Left renal cortex interstitium (tissue), 4 donors: ENCODE measurements at regions not wholly inside any gene's neighbourhood (a gene's known extent, or its start where the extent isn't known, plus 50 kb on each side); places are given as distances from the start of the nearest gene placed in this dataset.
A peak's percentile ranks its signal among the peaks of the same experiment; 100 is the strongest.

Experiments
- DNase-seq, 4 donors: peaks; one replicate each; pipeline ENCODE4 v3.0.0-alpha.2; 2013; ENCODE audit warnings: low read depth in 4 of 4, low spot score in 2 of 4, missing footprints in 1 of 4

- peak in 1 of 4 donors; percentile 46 for DNase-seq
Measured at GRCh38 chr20:23187751-23188150, 101.6 kb upstream of the CD93 start.

GRCh38 chr20:23186808-23187207 is 100.7 kb upstream of the CD93 start:
- no peak for DNase-seq

DNA sequence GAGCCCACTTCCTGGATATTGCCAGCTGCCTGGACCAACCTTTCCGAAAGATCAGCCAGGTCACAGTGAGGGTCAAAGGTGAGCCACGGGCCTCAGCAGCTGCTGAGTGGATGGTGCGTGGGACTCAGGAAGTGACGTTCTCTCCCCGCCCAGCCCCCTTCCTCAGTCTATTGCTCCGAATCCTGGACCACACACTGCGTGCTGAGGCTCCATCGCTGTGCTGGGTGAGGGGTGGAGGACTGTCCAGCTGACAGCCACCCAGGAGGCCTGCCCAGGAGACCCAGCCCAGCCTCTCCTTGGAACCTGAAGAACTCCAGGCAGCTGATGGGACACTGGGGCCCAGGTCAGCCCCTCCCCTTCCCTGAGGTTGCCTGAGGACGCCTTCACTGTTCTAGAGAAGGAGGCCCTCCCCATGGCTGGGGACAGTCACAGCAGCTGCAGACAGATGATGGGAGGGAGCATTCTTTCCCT is 94.4 kb upstream of the CD93 start:
- DNase-seq = no peak

GRCh38 chr20:23179766-23180403 is 93.8 kb upstream of the CD93 start:
- DNase-seq = no peak

GRCh38 chr20:23178806-23179205 is 92.7 kb upstream of the CD93 start:
- no peak for DNase-seq

GRCh38 chr20:23174821-23175220 is 88.7 kb upstream of the CD93 start:
- no peak for DNase-seq

GRCh38 chr20:23167431-23167830 is 81.3 kb upstream of the CD93 start:
- no peak for DNase-seq

GRCh38 chr20:23166563-23166962 is 80.4 kb upstream of the CD93 start:
- DNase-seq = no peak

GRCh38 chr20:23165964-23166363 is 79.8 kb upstream of the CD93 start:
- DNase-seq = no peak

GRCh38 chr20:23165307-23165750 is 79.2 kb upstream of the CD93 start:
- DNase-seq = no peak

DNA sequence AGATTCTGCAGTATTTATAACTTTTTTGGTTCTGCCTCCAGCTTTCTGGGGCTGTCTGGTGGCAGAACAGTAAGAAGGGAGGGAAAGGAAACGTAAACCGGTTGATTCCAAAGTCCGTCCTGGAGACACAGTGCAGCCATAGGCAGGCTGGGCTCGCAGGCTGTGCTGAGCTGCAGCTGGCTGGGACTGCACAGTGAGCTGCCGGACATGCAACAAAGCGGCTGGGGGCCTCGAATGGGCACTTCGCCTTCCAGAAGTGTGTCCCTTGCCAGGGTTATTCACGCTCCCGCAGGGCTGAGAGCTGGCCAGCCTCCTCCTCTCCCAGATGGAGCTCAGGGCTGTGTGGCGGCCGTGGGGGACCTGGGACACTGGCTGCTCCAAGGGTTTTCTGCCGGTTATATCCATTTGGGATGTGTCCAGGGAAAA is 78.1 kb upstream of the CD93 start:
- no peak for DNase-seq

- no peak for DNase-seq
Measured at GRCh38 chr20:23163562-23163961, 77.4 kb upstream of the CD93 start.

- no peak for DNase-seq
Measured at GRCh38 chr20:23162887-23163286, 76.8 kb upstream of the CD93 start.

DNA sequence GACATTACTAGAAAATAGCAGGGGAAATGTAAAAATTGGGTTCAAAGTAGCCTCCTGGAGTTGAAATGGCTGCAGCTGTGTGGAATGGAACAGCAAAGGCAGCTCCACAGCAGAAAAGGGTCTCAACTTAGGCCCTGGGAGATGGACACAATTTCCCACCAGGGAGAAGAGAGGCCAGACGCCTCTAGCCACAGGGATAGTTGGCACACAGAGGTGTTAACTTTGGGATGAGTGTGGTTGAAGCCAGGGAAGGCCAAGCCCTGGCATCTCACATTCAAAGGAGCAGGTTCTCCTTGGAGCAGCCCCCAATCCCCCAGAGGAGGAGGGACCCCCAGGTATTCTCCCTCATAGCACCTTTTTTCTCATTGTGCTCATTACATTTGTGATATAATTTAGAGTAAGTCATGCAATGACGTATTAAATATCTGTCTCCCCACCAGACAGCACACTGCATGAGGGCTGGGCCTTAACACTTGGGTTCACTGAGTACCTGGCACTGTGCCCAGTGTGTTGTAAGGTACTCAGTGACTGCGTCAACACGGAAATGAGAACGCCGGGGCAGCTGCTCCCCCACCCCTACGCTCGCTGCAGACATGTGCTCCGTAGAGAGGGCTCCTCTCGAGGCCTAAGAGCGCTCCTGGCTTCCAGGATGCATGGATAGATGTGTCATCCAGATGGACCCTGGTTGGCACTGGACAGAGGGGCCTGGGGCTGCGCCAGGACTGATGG is 76.0 kb upstream of the CD93 start:
- no peak for DNase-seq

- no peak for DNase-seq
Measured at GRCh38 chr20:23161244-23161891, 75.2 kb upstream of the CD93 start.

DNA sequence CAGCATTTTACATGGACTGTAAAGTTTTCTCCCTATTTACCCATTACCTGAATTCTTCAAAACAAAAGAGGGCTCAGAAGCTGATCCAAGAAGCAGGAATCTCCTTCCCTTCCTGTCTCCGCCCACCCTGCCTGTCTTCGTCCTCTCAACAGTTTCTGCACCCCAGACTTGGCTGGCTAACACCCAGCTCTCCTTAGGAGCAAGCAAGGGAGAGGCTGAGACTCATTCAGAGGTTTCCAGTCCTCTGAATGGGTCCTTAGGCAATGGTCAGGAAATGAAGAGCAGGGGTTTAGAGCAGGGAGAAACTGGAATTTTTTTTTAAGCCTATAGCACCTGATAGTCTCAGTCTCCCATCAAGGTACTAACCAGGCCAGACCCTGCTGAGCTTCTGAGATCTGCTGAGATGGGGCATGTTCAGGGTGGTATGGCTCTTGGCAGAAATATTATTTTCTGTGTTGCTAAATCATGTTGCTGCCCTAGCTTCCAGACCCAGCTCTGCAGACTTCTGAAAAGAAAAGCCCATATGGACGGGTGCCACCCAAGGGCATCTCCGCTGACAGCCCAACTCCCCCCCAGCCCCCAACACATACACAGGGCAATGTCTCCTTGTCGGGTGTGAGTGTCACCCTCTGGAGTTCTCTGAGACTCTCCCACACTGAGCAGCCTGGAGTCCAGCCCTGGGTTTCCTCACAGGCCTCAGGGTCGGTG is 74.6 kb upstream of the CD93 start:
- DNase-seq = no peak

GRCh38 chr20:23159947-23160318 is 73.8 kb upstream of the CD93 start:
- DNase-seq = no peak

GRCh38 chr20:23159256-23159946 is 73.3 kb upstream of the CD93 start:
- no peak for DNase-seq

DNA sequence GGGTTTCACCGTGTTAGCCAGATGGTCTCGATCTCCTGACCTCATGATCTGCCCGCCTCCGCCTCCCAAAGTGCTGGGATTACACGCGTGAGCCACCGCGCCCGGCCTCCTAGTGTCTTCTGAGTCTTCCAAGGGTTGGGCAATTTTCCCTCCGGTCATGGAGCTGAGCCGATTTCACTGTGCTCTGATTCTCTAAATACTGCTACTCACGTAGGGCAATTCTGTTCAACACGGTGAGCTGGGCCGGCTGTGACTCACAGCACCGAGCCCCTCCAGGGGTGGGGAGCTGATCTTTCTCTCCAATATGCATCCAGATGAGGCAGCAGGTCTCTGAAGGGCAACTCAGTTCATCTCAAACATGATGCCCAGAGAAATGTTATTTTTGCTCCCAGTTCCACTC is 71.6 kb upstream of the CD93 start:
- no peak for DNase-seq

- no peak for DNase-seq
Measured at GRCh38 chr20:23156842-23157423, 70.8 kb upstream of the CD93 start.
